ENCODE measurements at regions not wholly inside any gene's neighbourhood (a gene's known extent, or its start where the extent isn't known, plus 50 kb on each side); places are given as distances from the start of the nearest gene placed in this dataset.

DNA sequence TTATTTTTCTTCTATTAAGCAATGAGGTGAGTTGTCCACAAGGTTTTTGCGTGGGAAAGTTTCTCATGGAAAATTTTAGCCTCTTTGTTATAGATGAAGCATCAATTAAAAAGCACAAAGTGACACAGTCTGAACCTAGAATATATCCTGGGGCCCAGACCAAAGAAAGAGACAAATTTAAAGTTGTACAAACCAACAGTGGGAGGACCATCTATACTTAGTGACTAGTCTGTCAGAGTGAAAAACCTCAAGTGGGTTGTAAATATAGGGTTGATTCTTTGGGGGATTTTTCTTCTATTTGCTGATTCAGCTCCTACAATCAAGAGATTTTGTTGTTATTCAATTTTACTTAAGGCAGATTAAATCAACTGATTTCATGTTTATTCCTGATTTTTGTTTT is 256.2 kb downstream of the SATB2 start:
- Histone ChIP-seq H3K79me1 (ENCODE audit: low read depth, low read length) (no peaks in the 10 kb centered on the region), H2AK5ac (ENCODE audit: low read depth, low read length) (no peak overlapping the region), H2AFZ (ENCODE audit: low read length) (no peak overlapping the region), H3K4ac (ENCODE audit: low read length) (no peak overlapping the region), H3K27me3 (ENCODE audit: control insufficient read depth in 3 of 3, insufficient read depth in 3 of 3, low read depth in 1 of 3, low read length in 3 of 3) (no peaks in the 10 kb centered on the region), H3K23ac (ENCODE audit: low read depth, low read length, poor library complexity) (no peak overlapping the region), H3K36me3 (replicated peaks in 1 of 2; ENCODE audit: control insufficient read depth in 2 of 2, insufficient read depth in 2 of 2, low read length in 2 of 2) (no peaks in the 10 kb centered on the region), H2BK5ac (ENCODE audit: low read length) (no peak overlapping the region), H2BK12ac (ENCODE audit: low read length) (no peak overlapping the region), H3K9me3 (replicated peaks in 1 of 2; ENCODE audit: control insufficient read depth in 2 of 2, insufficient read depth in 1 of 2, low read depth in 1 of 2, low read length in 2 of 2) (no peaks in the 10 kb centered on the region), H3K18ac (ENCODE audit: low read length) (no peak overlapping the region), H3K27ac (replicated peaks; ENCODE audit: low read length) (no peak overlapping the region), H4K91ac (ENCODE audit: low read depth, low read length, poor library complexity) (no peak overlapping the region), H3K4me3 (ENCODE audit: low read length in 2 of 2) (no peak overlapping the region), H4K8ac (ENCODE audit: low read depth, low read length) (no peak overlapping the region), H2BK120ac (ENCODE audit: low read depth, low read length) (no peak overlapping the region), H3K14ac (ENCODE audit: low read length) (no peak overlapping the region), H3K9ac (ENCODE audit: low read depth, low read length, poor library complexity) (no peak overlapping the region), H3K4me1 (ENCODE audit: control insufficient read depth in 2 of 2, insufficient read depth in 1 of 2, low read depth in 1 of 2, low read length in 2 of 2) (peaks cover 2 to 14% of the 10 kb centered on the region in 2 donors), H3K4me2 (ENCODE audit: insufficient read depth, low read length, poor library complexity, severe bottlenecking) (no peak overlapping the region), H2BK15ac (ENCODE audit: low read length) (no peak overlapping the region)
- no CpG with 5 or more reads among the region's 1 CpG for WGBS, 2 donors (ENCODE audit: extremely low coverage in 2 of 2, insufficient read length in 2 of 2, insufficient replicate concordance in 1 of 2)
- DNase-seq (ENCODE audit: low spot score) = no peak

DNA sequence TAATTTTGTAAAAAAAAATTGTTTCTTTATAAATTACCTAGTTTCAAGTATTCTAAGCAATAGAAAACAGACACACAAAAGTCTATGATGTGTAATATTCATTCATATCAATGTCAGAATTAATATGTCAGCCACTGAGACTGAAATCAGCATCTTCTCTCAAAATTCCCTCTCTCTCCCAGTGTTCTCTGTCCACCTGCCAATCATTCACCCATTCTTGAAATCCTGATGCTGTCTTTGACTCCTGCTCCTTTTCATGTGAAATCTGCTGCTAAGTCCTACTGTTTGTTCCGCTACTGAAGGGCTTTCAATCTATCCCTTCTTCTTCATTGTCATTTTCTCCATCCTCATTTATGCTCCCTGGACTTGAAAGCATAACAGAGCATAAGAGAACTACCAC is 257.9 kb downstream of the SATB2 start:
- Histone ChIP-seq H3K18ac (ENCODE audit: low read length) (no peak overlapping the region), H2BK5ac (ENCODE audit: low read length) (no peak overlapping the region), H3K79me1 (ENCODE audit: low read depth, low read length) (no peaks in the 10 kb centered on the region), H2AK5ac (ENCODE audit: low read depth, low read length) (no peak overlapping the region), H2BK12ac (ENCODE audit: low read length) (no peak overlapping the region), H3K9ac (ENCODE audit: low read depth, low read length, poor library complexity) (no peak overlapping the region), H3K36me3 (replicated peaks in 1 of 2; ENCODE audit: control insufficient read depth in 2 of 2, insufficient read depth in 2 of 2, low read length in 2 of 2) (no peaks in the 10 kb centered on the region), H3K27me3 (ENCODE audit: control insufficient read depth in 3 of 3, insufficient read depth in 3 of 3, low read depth in 1 of 3, low read length in 3 of 3) (no peaks in the 10 kb centered on the region), H3K4ac (ENCODE audit: low read length) (no peak overlapping the region), H3K4me2 (ENCODE audit: insufficient read depth, low read length, poor library complexity, severe bottlenecking) (no peak overlapping the region), H3K9me3 (replicated peaks in 1 of 2; ENCODE audit: control insufficient read depth in 2 of 2, insufficient read depth in 1 of 2, low read depth in 1 of 2, low read length in 2 of 2) (no peaks in the 10 kb centered on the region), H3K27ac (replicated peaks; ENCODE audit: low read length) (no peak overlapping the region), H3K14ac (ENCODE audit: low read length) (no peak overlapping the region), H2AFZ (ENCODE audit: low read length) (peak overlapping the region; percentile 52), H4K8ac (ENCODE audit: low read depth, low read length) (no peak overlapping the region), H2BK120ac (ENCODE audit: low read depth, low read length) (no peak overlapping the region), H2BK15ac (ENCODE audit: low read length) (no peak overlapping the region), H3K4me1 (ENCODE audit: control insufficient read depth in 2 of 2, insufficient read depth in 1 of 2, low read depth in 1 of 2, low read length in 2 of 2) (peaks cover 2 to 14% of the 10 kb centered on the region in 2 donors), H3K23ac (ENCODE audit: low read depth, low read length, poor library complexity) (no peak overlapping the region), H4K91ac (ENCODE audit: low read depth, low read length, poor library complexity) (no peak overlapping the region), H3K4me3 (ENCODE audit: low read length in 2 of 2) (no peak overlapping the region)
- no CpG with 5 or more reads among the region's 1 CpG for WGBS, 2 donors (ENCODE audit: extremely low coverage in 2 of 2, insufficient read length in 2 of 2, insufficient replicate concordance in 1 of 2)
- DNase-seq (ENCODE audit: low spot score) = no peak

DNA sequence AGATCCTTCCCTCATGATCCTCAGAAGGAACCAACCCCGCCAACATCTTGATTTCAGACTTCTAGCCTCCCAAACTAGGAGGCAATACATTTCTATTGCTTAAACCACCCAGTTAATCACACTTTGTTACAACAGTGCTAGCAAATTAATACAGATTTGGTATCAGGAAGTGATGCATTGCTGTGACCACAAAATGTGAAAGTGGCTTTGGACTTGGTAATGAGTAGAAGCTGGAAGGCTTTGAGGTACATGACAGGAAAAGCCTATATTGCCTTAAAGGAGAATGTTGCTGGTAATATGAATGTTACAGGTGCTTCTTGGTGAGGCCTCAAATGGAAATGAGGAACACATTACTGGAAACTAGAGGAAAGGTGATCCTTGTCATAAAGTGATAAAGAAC is 260.3 kb downstream of the SATB2 start:
- Histone ChIP-seq H3K27me3 (ENCODE audit: control insufficient read depth in 3 of 3, insufficient read depth in 3 of 3, low read depth in 1 of 3, low read length in 3 of 3) (no peaks in the 10 kb centered on the region), H3K18ac (ENCODE audit: low read length) (no peak overlapping the region), H3K4me3 (ENCODE audit: low read length in 2 of 2) (no peak overlapping the region), H3K27ac (replicated peaks; ENCODE audit: low read length) (no peak overlapping the region), H2BK120ac (ENCODE audit: low read depth, low read length) (no peak overlapping the region), H3K4me1 (ENCODE audit: control insufficient read depth in 2 of 2, insufficient read depth in 1 of 2, low read depth in 1 of 2, low read length in 2 of 2) (peaks cover 2 to 14% of the 10 kb centered on the region in 2 donors), H3K79me1 (ENCODE audit: low read depth, low read length) (no peaks in the 10 kb centered on the region), H4K91ac (ENCODE audit: low read depth, low read length, poor library complexity) (no peak overlapping the region), H2BK5ac (ENCODE audit: low read length) (no peak overlapping the region), H3K36me3 (replicated peaks in 1 of 2; ENCODE audit: control insufficient read depth in 2 of 2, insufficient read depth in 2 of 2, low read length in 2 of 2) (no peaks in the 10 kb centered on the region), H3K14ac (ENCODE audit: low read length) (no peak overlapping the region), H3K4ac (ENCODE audit: low read length) (no peak overlapping the region), H2BK12ac (ENCODE audit: low read length) (no peak overlapping the region), H3K9me3 (replicated peaks in 1 of 2; ENCODE audit: control insufficient read depth in 2 of 2, insufficient read depth in 1 of 2, low read depth in 1 of 2, low read length in 2 of 2) (no peaks in the 10 kb centered on the region), H3K9ac (ENCODE audit: low read depth, low read length, poor library complexity) (no peak overlapping the region), H3K4me2 (ENCODE audit: insufficient read depth, low read length, poor library complexity, severe bottlenecking) (no peak overlapping the region), H2AFZ (ENCODE audit: low read length) (no peak overlapping the region), H2AK5ac (ENCODE audit: low read depth, low read length) (no peak overlapping the region), H4K8ac (ENCODE audit: low read depth, low read length) (no peak overlapping the region), H2BK15ac (ENCODE audit: low read length) (no peak overlapping the region), H3K23ac (ENCODE audit: low read depth, low read length, poor library complexity) (no peak overlapping the region)
- DNase-seq (ENCODE audit: low spot score) = no peak
- WGBS, 2 donors (ENCODE audit: extremely low coverage in 2 of 2, insufficient read length in 2 of 2, insufficient replicate concordance in 1 of 2) = no CpG with 5 or more reads among the region's 1 CpG

DNA sequence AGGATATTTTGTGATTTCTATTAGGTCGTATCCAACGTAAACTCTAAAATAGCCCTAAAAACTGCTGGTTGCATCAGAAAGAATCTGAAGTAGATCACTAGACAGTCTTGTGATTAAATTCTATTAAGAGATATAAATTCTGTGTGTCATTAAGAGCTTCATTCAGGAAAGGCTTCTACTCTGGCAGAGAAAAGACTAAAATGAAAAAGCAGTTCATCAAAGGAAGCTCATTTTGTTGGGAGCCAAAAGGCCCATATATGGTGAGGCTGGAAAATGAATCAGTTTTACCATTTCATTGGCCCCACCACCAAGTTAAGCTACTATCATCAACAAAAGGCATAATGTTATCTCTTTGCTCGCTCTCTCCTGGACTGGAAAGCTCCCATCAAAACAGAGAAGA is 261.1 kb downstream of the SATB2 start:
- Histone ChIP-seq H3K23ac (ENCODE audit: low read depth, low read length, poor library complexity) (no peak overlapping the region), H3K18ac (ENCODE audit: low read length) (no peak overlapping the region), H3K27ac (replicated peaks; ENCODE audit: low read length) (no peak overlapping the region), H3K4ac (ENCODE audit: low read length) (no peak overlapping the region), H2AFZ (ENCODE audit: low read length) (no peak overlapping the region), H2BK15ac (ENCODE audit: low read length) (no peak overlapping the region), H3K9me3 (replicated peaks in 1 of 2; ENCODE audit: control insufficient read depth in 2 of 2, insufficient read depth in 1 of 2, low read depth in 1 of 2, low read length in 2 of 2) (no peaks in the 10 kb centered on the region), H2AK5ac (ENCODE audit: low read depth, low read length) (no peak overlapping the region), H4K8ac (ENCODE audit: low read depth, low read length) (no peak overlapping the region), H3K79me1 (ENCODE audit: low read depth, low read length) (no peaks in the 10 kb centered on the region), H3K4me2 (ENCODE audit: insufficient read depth, low read length, poor library complexity, severe bottlenecking) (no peak overlapping the region), H3K4me3 (ENCODE audit: low read length in 2 of 2) (no peak overlapping the region), H2BK120ac (ENCODE audit: low read depth, low read length) (no peak overlapping the region), H3K4me1 (ENCODE audit: control insufficient read depth in 2 of 2, insufficient read depth in 1 of 2, low read depth in 1 of 2, low read length in 2 of 2) (peaks cover 2 to 14% of the 10 kb centered on the region in 2 donors), H3K9ac (ENCODE audit: low read depth, low read length, poor library complexity) (no peak overlapping the region), H2BK5ac (ENCODE audit: low read length) (no peak overlapping the region), H3K14ac (ENCODE audit: low read length) (no peak overlapping the region), H3K27me3 (ENCODE audit: control insufficient read depth in 3 of 3, insufficient read depth in 3 of 3, low read depth in 1 of 3, low read length in 3 of 3) (no peaks in the 10 kb centered on the region), H2BK12ac (ENCODE audit: low read length) (no peak overlapping the region), H3K36me3 (replicated peaks in 1 of 2; ENCODE audit: control insufficient read depth in 2 of 2, insufficient read depth in 2 of 2, low read length in 2 of 2) (no peaks in the 10 kb centered on the region), H4K91ac (ENCODE audit: low read depth, low read length, poor library complexity) (no peak overlapping the region)
- WGBS, 2 donors (ENCODE audit: extremely low coverage in 2 of 2, insufficient read length in 2 of 2, insufficient replicate concordance in 1 of 2) = no CpG with 5 or more reads among the region's 3 CpGs
- no peak for DNase-seq (ENCODE audit: low spot score)
